Right lobe of liver (tissue), 4 donors: ENCODE measurements at regions not wholly inside any gene's neighbourhood (a gene's known extent, or its start where the extent isn't known, plus 50 kb on each side); places are given as distances from the start of the nearest gene placed in this dataset.

Source experiments
- CTCF ChIP-seq, 4 donors: fragments of 200-600 bp in 3 of 4; fragments of 450-650 bp in 1 of 4; IDR thresholded peaks; one replicate each; pipeline versions ENCODE4 v1.5.1 to v1.8.0; 2016 to 2022; ENCODE audit warnings: antibody characterized with exemption in 4 of 4, mild to moderate bottlenecking in 2 of 4
- POLR2A ChIP-seq: fragments of 450-650 bp; IDR thresholded peaks from one replicate; pipeline ENCODE4 v1.6.1; 2017; ENCODE audit warnings: antibody characterized with exemption, mild to moderate bottlenecking
- donor health status: DM: no; HTN: no; CAD: no.
- donor health status: DM: no; HTN: no; CAD: no.
- donor health status: DM: no; HTN: yes; CAD: no.

DNA sequence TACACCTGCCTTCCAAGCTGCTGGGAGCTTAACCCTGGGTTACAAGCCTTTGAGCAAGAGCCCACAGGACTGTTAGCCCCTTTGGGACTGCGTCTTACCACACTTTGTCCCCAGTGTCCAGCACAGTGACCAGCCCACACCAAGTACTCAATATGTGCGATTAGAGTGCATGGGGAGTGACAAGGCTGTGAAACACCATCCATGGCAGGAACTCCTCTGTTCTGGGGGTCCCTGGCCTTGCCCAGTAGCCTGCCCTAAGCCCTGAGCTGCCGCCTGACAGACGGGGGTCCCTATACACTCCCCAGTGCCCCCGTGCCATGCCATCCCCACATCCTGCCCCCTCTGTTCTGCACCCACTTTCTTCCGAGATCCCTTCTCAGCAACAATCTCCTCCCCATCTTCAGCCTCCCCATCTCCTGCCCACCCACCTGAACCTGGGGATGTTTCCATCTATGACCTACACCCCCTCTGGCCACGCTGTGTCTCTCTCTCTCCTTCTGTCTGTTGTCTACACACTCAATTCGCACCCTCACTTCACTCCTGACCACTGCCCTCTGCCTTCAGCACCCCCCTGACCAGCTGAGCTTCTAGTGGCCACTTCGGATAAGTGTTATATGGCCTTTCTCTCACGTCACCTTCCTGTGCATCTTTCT, 112.9 kb upstream of the SMURF2 start:
- TF ChIP-seq POLR2A = no peak
- no peak for TF ChIP-seq CTCF (IDR thresholded peaks at IDR 0.05)
